ENCODE measurements at regions not wholly inside any gene's neighbourhood (a gene's known extent, or its start where the extent isn't known, plus 50 kb on each side); places are given as distances from the start of the nearest gene placed in this dataset.

- Histone ChIP-seq H3K4me1 (ENCODE audit: control insufficient read depth in 1 of 2, insufficient read depth in 2 of 2, low read length in 2 of 2) (peaks cover 7 to 14% of the 10 kb centered on the region in 2 donors), H3K4me3 (ENCODE audit: low read depth in 1 of 2, low read length in 2 of 2) (no peak overlapping the region), H3K36me3 (ENCODE audit: control insufficient read depth in 1 of 2, insufficient read depth in 2 of 2, low read length in 2 of 2) (no peaks in the 10 kb centered on the region), H3K27ac (ENCODE audit: low read depth, low read length) (no peak overlapping the region), H3K9me3 (ENCODE audit: control insufficient read depth in 1 of 2, low read length in 2 of 2) (no peaks in the 10 kb centered on the region), H3K9ac (ENCODE audit: low read depth in 1 of 2, low read length in 2 of 2) (no peak overlapping the region), H3K27me3 (ENCODE audit: control insufficient read depth in 1 of 2, insufficient read depth in 2 of 2, low read length in 2 of 2) (no peaks in the 10 kb centered on the region)
Measured at GRCh38 chr1:114342376-114342775, 168.6 kb downstream of the TRIM33 start.

- no peak overlapping the region for H3K27ac ChIP-seq (ENCODE audit: low read depth, low read length)
- H3K9me3 ChIP-seq (ENCODE audit: control insufficient read depth in 1 of 2, low read length in 2 of 2) = no peaks in the 10 kb centered on the region
- H3K27me3 ChIP-seq (ENCODE audit: control insufficient read depth in 1 of 2, insufficient read depth in 2 of 2, low read length in 2 of 2) = no peaks in the 10 kb centered on the region
- H3K4me3 ChIP-seq (ENCODE audit: low read depth in 1 of 2, low read length in 2 of 2) = no peak overlapping the region
- no peaks in the 10 kb centered on the region for H3K36me3 ChIP-seq (ENCODE audit: control insufficient read depth in 1 of 2, insufficient read depth in 2 of 2, low read length in 2 of 2)
- H3K9ac ChIP-seq (ENCODE audit: low read depth in 1 of 2, low read length in 2 of 2) = no peak overlapping the region
- peaks cover 7 to 11% of the 10 kb centered on the region in 2 donors for H3K4me1 ChIP-seq (ENCODE audit: control insufficient read depth in 1 of 2, insufficient read depth in 2 of 2, low read length in 2 of 2)
Measured at GRCh38 chr1:114341856-114342255, 169.1 kb downstream of the TRIM33 start.

GRCh38 chr1:114341299-114341698 lies 169.7 kb downstream of the TRIM33 start:
- Histone ChIP-seq H3K9ac (ENCODE audit: low read depth in 1 of 2, low read length in 2 of 2) (no peak overlapping the region), H3K9me3 (ENCODE audit: control insufficient read depth in 1 of 2, low read length in 2 of 2) (no peaks in the 10 kb centered on the region), H3K36me3 (ENCODE audit: control insufficient read depth in 1 of 2, insufficient read depth in 2 of 2, low read length in 2 of 2) (no peaks in the 10 kb centered on the region), H3K4me3 (ENCODE audit: low read depth in 1 of 2, low read length in 2 of 2) (no peak overlapping the region), H3K27ac (ENCODE audit: low read depth, low read length) (no peak overlapping the region), H3K27me3 (ENCODE audit: control insufficient read depth in 1 of 2, insufficient read depth in 2 of 2, low read length in 2 of 2) (no peaks in the 10 kb centered on the region), H3K4me1 (ENCODE audit: control insufficient read depth in 1 of 2, insufficient read depth in 2 of 2, low read length in 2 of 2) (peaks cover 7% of the 10 kb centered on the region in 2 donors)

- Histone ChIP-seq H3K9me3 (ENCODE audit: control insufficient read depth in 1 of 2, low read length in 2 of 2) (no peaks in the 10 kb centered on the region), H3K9ac (ENCODE audit: low read depth in 1 of 2, low read length in 2 of 2) (no peak overlapping the region), H3K36me3 (ENCODE audit: control insufficient read depth in 1 of 2, insufficient read depth in 2 of 2, low read length in 2 of 2) (no peaks in the 10 kb centered on the region), H3K4me1 (ENCODE audit: control insufficient read depth in 1 of 2, insufficient read depth in 2 of 2, low read length in 2 of 2) (peaks cover 2 to 3% of the 10 kb centered on the region in 2 donors), H3K27me3 (ENCODE audit: control insufficient read depth in 1 of 2, insufficient read depth in 2 of 2, low read length in 2 of 2) (no peaks in the 10 kb centered on the region), H3K4me3 (ENCODE audit: low read depth in 1 of 2, low read length in 2 of 2) (no peak overlapping the region), H3K27ac (ENCODE audit: low read depth, low read length) (no peak overlapping the region)
Measured at GRCh38 chr1:114340892-114341291, 170.1 kb downstream of the TRIM33 start.

- Histone ChIP-seq H3K9me3 (ENCODE audit: control insufficient read depth in 1 of 2, low read length in 2 of 2) (no peaks in the 10 kb centered on the region), H3K27ac (ENCODE audit: low read depth, low read length) (no peak overlapping the region), H3K36me3 (ENCODE audit: control insufficient read depth in 1 of 2, insufficient read depth in 2 of 2, low read length in 2 of 2) (no peaks in the 10 kb centered on the region), H3K9ac (ENCODE audit: low read depth in 1 of 2, low read length in 2 of 2) (no peak overlapping the region), H3K4me3 (ENCODE audit: low read depth in 1 of 2, low read length in 2 of 2) (no peak overlapping the region), H3K4me1 (ENCODE audit: control insufficient read depth in 1 of 2, insufficient read depth in 2 of 2, low read length in 2 of 2) (no peaks in the 10 kb centered on the region), H3K27me3 (ENCODE audit: control insufficient read depth in 1 of 2, insufficient read depth in 2 of 2, low read length in 2 of 2) (no peaks in the 10 kb centered on the region)
Measured at GRCh38 chr1:114339379-114339778, 171.6 kb downstream of the TRIM33 start.

- Histone ChIP-seq H3K36me3 (ENCODE audit: control insufficient read depth in 1 of 2, insufficient read depth in 2 of 2, low read length in 2 of 2) (no peaks in the 10 kb centered on the region), H3K27me3 (ENCODE audit: control insufficient read depth in 1 of 2, insufficient read depth in 2 of 2, low read length in 2 of 2) (no peaks in the 10 kb centered on the region)
Measured at GRCh38 chr1:114338191-114338890, 172.7 kb downstream of the TRIM33 start.

GRCh38 chr1:114337417-114337816 lies 173.6 kb downstream of the TRIM33 start:
- no peak overlapping the region for H3K9ac ChIP-seq (ENCODE audit: low read depth in 1 of 2, low read length in 2 of 2)
- H3K27me3 ChIP-seq (ENCODE audit: control insufficient read depth in 1 of 2, insufficient read depth in 2 of 2, low read length in 2 of 2) = no peaks in the 10 kb centered on the region
- no peak overlapping the region for H3K4me3 ChIP-seq (ENCODE audit: low read depth in 1 of 2, low read length in 2 of 2)
- no peak overlapping the region for H3K27ac ChIP-seq (ENCODE audit: low read depth, low read length)
- no peaks in the 10 kb centered on the region for H3K4me1 ChIP-seq (ENCODE audit: control insufficient read depth in 1 of 2, insufficient read depth in 2 of 2, low read length in 2 of 2)
- H3K36me3 ChIP-seq (ENCODE audit: control insufficient read depth in 1 of 2, insufficient read depth in 2 of 2, low read length in 2 of 2) = no peaks in the 10 kb centered on the region
- H3K9me3 ChIP-seq (ENCODE audit: control insufficient read depth in 1 of 2, low read length in 2 of 2) = no peaks in the 10 kb centered on the region

More at GRCh38 chr1:114338191-114338890, 172.7 kb downstream of the TRIM33 start:
- Histone ChIP-seq H3K9me3 (ENCODE audit: control insufficient read depth in 1 of 2, low read length in 2 of 2) (no peaks in the 10 kb centered on the region), H3K4me3 (ENCODE audit: low read depth in 1 of 2, low read length in 2 of 2) (no peak overlapping the region), H3K27ac (ENCODE audit: low read depth, low read length) (no peak overlapping the region), H3K4me1 (ENCODE audit: control insufficient read depth in 1 of 2, insufficient read depth in 2 of 2, low read length in 2 of 2) (no peaks in the 10 kb centered on the region), H3K9ac (ENCODE audit: low read depth in 1 of 2, low read length in 2 of 2) (no peak overlapping the region)

- Histone ChIP-seq H3K9ac (ENCODE audit: low read depth in 1 of 2, low read length in 2 of 2) (no peak overlapping the region), H3K4me1 (ENCODE audit: control insufficient read depth in 1 of 2, insufficient read depth in 2 of 2, low read length in 2 of 2) (no peaks in the 10 kb centered on the region), H3K27me3 (ENCODE audit: control insufficient read depth in 1 of 2, insufficient read depth in 2 of 2, low read length in 2 of 2) (no peaks in the 10 kb centered on the region), H3K9me3 (ENCODE audit: control insufficient read depth in 1 of 2, low read length in 2 of 2) (no peaks in the 10 kb centered on the region), H3K36me3 (ENCODE audit: control insufficient read depth in 1 of 2, insufficient read depth in 2 of 2, low read length in 2 of 2) (no peaks in the 10 kb centered on the region), H3K27ac (ENCODE audit: low read depth, low read length) (no peak overlapping the region), H3K4me3 (ENCODE audit: low read depth in 1 of 2, low read length in 2 of 2) (no peak overlapping the region)
Measured at GRCh38 chr1:114336360-114336759, 174.6 kb downstream of the TRIM33 start.

- H3K27ac ChIP-seq (ENCODE audit: low read depth, low read length) = no peak overlapping the region
- H3K36me3 ChIP-seq (ENCODE audit: control insufficient read depth in 1 of 2, insufficient read depth in 2 of 2, low read length in 2 of 2) = no peaks in the 10 kb centered on the region
- H3K27me3 ChIP-seq (ENCODE audit: control insufficient read depth in 1 of 2, insufficient read depth in 2 of 2, low read length in 2 of 2) = no peaks in the 10 kb centered on the region
- H3K4me1 ChIP-seq (ENCODE audit: control insufficient read depth in 1 of 2, insufficient read depth in 2 of 2, low read length in 2 of 2) = no peaks in the 10 kb centered on the region
- no peak overlapping the region for H3K9ac ChIP-seq (ENCODE audit: low read depth in 1 of 2, low read length in 2 of 2)
- no peaks in the 10 kb centered on the region for H3K9me3 ChIP-seq (ENCODE audit: control insufficient read depth in 1 of 2, low read length in 2 of 2)
- H3K4me3 ChIP-seq (ENCODE audit: low read depth in 1 of 2, low read length in 2 of 2) = no peak overlapping the region
Measured at GRCh38 chr1:114335273-114335672, 175.7 kb downstream of the TRIM33 start.

- Histone ChIP-seq H3K27me3 (ENCODE audit: control insufficient read depth in 1 of 2, insufficient read depth in 2 of 2, low read length in 2 of 2) (no peaks in the 10 kb centered on the region), H3K27ac (ENCODE audit: low read depth, low read length) (no peak overlapping the region), H3K4me1 (ENCODE audit: control insufficient read depth in 1 of 2, insufficient read depth in 2 of 2, low read length in 2 of 2) (no peaks in the 10 kb centered on the region), H3K36me3 (ENCODE audit: control insufficient read depth in 1 of 2, insufficient read depth in 2 of 2, low read length in 2 of 2) (no peaks in the 10 kb centered on the region), H3K9ac (ENCODE audit: low read depth in 1 of 2, low read length in 2 of 2) (no peak overlapping the region), H3K9me3 (ENCODE audit: control insufficient read depth in 1 of 2, low read length in 2 of 2) (no peaks in the 10 kb centered on the region), H3K4me3 (ENCODE audit: low read depth in 1 of 2, low read length in 2 of 2) (no peak overlapping the region)
Measured at GRCh38 chr1:114334297-114334696, 176.7 kb downstream of the TRIM33 start.
